ENCODE measurements at regions not wholly inside any gene's neighbourhood (a gene's known extent, or its start where the extent isn't known, plus 50 kb on each side); places are given as distances from the start of the nearest gene placed in this dataset.

DNA sequence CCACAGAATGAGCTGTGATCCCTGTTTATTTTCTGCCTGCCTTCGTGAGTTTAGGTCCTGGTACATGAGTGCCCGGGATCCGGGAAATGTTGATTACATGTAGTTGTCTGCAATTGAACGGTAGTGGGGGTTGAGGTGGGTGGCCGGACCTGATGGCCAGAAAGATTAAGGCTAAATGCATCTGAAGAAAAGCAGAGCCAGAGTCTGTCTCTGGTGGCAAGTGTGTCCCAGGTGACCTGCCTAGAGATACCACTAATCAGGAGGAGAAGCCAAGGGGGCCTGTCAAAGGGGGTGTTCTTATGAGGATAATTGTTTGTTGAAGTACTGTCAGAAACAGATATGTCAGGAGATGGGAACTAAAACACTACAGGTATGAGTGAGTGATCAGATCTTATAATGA lies 154.0 kb upstream of the ASIC2 start (continued):
- TF ChIP-seq, protein P1, sequence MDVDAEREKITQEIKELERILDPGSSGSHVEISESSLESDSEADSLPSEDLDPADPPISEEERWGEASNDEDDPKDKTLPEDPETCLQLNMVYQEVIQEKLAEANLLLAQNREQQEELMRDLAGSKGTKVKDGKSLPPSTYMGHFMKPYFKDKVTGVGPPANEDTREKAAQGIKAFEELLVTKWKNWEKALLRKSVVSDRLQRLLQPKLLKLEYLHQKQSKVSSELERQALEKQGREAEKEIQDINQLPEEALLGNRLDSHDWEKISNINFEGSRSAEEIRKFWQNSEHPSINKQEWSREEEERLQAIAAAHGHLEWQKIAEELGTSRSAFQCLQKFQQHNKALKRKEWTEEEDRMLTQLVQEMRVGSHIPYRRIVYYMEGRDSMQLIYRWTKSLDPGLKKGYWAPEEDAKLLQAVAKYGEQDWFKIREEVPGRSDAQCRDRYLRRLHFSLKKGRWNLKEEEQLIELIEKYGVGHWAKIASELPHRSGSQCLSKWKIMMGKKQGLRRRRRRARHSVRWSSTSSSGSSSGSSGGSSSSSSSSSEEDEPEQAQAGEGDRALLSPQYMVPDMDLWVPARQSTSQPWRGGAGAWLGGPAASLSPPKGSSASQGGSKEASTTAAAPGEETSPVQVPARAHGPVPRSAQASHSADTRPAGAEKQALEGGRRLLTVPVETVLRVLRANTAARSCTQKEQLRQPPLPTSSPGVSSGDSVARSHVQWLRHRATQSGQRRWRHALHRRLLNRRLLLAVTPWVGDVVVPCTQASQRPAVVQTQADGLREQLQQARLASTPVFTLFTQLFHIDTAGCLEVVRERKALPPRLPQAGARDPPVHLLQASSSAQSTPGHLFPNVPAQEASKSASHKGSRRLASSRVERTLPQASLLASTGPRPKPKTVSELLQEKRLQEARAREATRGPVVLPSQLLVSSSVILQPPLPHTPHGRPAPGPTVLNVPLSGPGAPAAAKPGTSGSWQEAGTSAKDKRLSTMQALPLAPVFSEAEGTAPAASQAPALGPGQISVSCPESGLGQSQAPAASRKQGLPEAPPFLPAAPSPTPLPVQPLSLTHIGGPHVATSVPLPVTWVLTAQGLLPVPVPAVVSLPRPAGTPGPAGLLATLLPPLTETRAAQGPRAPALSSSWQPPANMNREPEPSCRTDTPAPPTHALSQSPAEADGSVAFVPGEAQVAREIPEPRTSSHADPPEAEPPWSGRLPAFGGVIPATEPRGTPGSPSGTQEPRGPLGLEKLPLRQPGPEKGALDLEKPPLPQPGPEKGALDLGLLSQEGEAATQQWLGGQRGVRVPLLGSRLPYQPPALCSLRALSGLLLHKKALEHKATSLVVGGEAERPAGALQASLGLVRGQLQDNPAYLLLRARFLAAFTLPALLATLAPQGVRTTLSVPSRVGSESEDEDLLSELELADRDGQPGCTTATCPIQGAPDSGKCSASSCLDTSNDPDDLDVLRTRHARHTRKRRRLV (CRISPR knock-in tag; IDR thresholded peaks at IDR 0.05) = no peak

DNA sequence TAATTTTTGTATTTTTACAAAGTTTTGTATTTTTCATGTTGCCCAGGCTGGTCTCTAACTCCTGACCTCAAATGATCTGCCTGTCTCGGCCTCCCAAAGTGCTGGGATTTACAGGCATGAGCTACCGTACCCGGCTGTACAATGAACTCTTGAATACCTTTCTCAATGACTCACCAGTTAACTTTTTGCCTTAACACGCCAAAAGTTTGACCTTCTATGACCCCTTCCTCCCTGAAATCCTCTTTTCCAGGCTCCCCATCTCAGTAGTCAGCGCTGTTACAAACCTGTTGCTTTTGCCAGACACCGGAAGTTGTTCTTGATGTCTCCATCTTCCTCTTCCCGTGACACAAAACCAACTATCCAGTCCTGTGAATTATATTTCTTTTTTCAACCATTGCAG lies 158.1 kb upstream of the ASIC2 start:
- Histone ChIP-seq H3K27ac (ENCODE audit: extremely low read length, insufficient read depth, low read length) (no peak overlapping the region), H3K4me2 (ENCODE audit: low read depth, low read length) (no peak overlapping the region), H3K4me3 (replicated peaks in 1 of 3; ENCODE audit: insufficient read depth in 1 of 3, low read depth in 2 of 3, low read length in 3 of 3) (no peak overlapping the region), H3K36me3 (replicated peaks in 1 of 2; ENCODE audit: control insufficient read depth in 1 of 2, insufficient read depth in 2 of 2, low read length in 2 of 2) (no peaks in the 10 kb centered on the region), H3K9me3 (ENCODE audit: low read length) (peaks cover 13% of the 10 kb centered on the region), H2AFZ (ENCODE audit: low read length) (no peak overlapping the region), H3K9ac (ENCODE audit: insufficient read depth, low read depth, low read length) (no peak overlapping the region), H3K27me3 (ENCODE audit: control insufficient read depth in 1 of 2, insufficient read depth in 2 of 2, low read length in 2 of 2) (no peaks in the 10 kb centered on the region; a peak in 1 of 5 replicates), H4K20me1 (ENCODE audit: insufficient read depth, low read length) (no peaks in the 10 kb centered on the region), H3K4me1 (ENCODE audit: insufficient read depth, low read length) (no peaks in the 10 kb centered on the region), H3K79me2 (ENCODE audit: insufficient read depth, low read length) (no peaks in the 10 kb centered on the region)
- FAIRE-seq (no peak), ATAC-seq (no peak), DNase-seq (ENCODE audit: low spot score) (no peak)
- BruUV-seq (replicated peaks) = no TSS peak
- intact Hi-C loops (cut with micrococcal nuclease; ENCODE audit: unreplicated experiment) = no loop called here
- 22% methylated on average over 7 of the region's 7 CpGs for WGBS (ENCODE audit: low lambda C conversion rate)
- in situ Hi-C loops (cut with HindIII; ENCODE audit: extremely low pct_ligation_motif_present, low pct_unique_long_range_greater_than_20kb) = no loop called here
- ChIA-PET POLR2A (no interaction called here), CTCF (ENCODE audit: low intra/inter-chr PET ratio, low total read pairs) (no interaction called here)
- TF ChIP-seq, protein P2, sequence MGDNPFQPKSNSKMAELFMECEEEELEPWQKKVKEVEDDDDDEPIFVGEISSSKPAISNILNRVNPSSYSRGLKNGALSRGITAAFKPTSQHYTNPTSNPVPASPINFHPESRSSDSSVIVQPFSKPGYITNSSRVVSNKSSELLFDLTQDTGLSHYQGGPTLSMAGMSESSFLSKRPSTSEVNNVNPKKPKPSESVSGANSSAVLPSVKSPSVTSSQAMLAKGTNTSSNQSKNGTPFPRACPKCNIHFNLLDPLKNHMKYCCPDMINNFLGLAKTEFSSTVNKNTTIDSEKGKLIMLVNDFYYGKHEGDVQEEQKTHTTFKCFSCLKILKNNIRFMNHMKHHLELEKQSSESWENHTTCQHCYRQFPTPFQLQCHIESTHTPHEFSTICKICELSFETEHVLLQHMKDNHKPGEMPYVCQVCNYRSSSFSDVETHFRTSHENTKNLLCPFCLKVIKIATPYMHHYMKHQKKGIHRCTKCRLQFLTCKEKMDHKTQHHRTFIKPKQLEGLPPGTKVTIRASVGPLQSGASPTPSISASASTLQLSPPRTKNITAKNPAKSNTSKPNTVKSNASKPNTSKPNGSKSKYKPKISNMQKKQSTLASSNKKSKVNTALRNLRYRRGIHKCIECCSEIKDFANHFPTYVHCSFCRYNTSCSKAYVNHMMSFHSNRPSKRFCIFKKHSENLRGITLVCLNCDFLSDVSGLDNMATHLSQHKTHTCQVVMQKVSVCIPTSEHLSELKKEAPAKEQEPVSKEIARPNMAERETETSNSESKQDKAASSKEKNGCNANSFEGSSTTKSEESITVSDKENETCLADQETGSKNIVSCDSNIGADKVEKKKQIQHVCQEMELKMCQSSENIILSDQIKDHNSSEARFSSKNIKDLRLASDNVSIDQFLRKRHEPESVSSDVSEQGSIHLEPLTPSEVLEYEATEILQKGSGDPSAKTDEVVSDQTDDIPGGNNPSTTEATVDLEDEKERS (CRISPR knock-in tag; IDR thresholded peaks at IDR 0.05) = no peak
- TF ChIP-seq KDM6A (CRISPR knock-in tag; IDR thresholded peaks at IDR 0.05; ENCODE audit: low read depth) = no peak
- TF ChIP-seq, protein P3, sequence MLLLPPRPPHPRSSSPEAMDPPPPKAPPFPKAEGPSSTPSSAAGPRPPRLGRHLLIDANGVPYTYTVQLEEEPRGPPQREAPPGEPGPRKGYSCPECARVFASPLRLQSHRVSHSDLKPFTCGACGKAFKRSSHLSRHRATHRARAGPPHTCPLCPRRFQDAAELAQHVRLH (CRISPR knock-in tag; IDR thresholded peaks at IDR 0.05; ENCODE audit: borderline replicate concordance, low read depth) = no peak
- TF ChIP-seq MYC (CRISPR knock-in tag; IDR thresholded peaks at IDR 0.05; ENCODE audit: borderline replicate concordance) = no peak
- TF ChIP-seq PCBP1 (IDR thresholded peaks at IDR 0.05; ENCODE audit: borderline replicate concordance, low read depth, low read length) = no peak
- no peak for TF ChIP-seq KLF13 (CRISPR knock-in tag; IDR thresholded peaks at IDR 0.05)
- no peak for TF ChIP-seq GATAD2A (CRISPR knock-in tag; IDR thresholded peaks at IDR 0.05)
- TF ChIP-seq, protein P4, sequence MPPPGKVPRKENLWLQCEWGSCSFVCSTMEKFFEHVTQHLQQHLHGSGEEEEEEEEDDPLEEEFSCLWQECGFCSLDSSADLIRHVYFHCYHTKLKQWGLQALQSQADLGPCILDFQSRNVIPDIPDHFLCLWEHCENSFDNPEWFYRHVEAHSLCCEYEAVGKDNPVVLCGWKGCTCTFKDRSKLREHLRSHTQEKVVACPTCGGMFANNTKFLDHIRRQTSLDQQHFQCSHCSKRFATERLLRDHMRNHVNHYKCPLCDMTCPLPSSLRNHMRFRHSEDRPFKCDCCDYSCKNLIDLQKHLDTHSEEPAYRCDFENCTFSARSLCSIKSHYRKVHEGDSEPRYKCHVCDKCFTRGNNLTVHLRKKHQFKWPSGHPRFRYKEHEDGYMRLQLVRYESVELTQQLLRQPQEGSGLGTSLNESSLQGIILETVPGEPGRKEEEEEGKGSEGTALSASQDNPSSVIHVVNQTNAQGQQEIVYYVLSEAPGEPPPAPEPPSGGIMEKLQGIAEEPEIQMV (CRISPR knock-in tag; IDR thresholded peaks at IDR 0.05; ENCODE audit: low read depth) = no peak
- TF ChIP-seq, protein P5, sequence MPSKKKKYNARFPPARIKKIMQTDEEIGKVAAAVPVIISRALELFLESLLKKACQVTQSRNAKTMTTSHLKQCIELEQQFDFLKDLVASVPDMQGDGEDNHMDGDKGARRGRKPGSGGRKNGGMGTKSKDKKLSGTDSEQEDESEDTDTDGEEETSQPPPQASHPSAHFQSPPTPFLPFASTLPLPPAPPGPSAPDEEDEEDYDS (CRISPR knock-in tag; IDR thresholded peaks at IDR 0.05) = no peak
- TF ChIP-seq, protein P6, sequence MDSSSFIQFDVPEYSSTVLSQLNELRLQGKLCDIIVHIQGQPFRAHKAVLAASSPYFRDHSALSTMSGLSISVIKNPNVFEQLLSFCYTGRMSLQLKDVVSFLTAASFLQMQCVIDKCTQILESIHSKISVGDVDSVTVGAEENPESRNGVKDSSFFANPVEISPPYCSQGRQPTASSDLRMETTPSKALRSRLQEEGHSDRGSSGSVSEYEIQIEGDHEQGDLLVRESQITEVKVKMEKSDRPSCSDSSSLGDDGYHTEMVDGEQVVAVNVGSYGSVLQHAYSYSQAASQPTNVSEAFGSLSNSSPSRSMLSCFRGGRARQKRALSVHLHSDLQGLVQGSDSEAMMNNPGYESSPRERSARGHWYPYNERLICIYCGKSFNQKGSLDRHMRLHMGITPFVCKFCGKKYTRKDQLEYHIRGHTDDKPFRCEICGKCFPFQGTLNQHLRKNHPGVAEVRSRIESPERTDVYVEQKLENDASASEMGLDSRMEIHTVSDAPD (CRISPR knock-in tag; IDR thresholded peaks at IDR 0.05) = no peak
- no peak for TF ChIP-seq SCMH1 (CRISPR knock-in tag; IDR thresholded peaks at IDR 0.05; ENCODE audit: borderline replicate concordance)

Measured in HepG2 (cell line).